ENCODE measurements at regions not wholly inside any gene's neighbourhood (a gene's known extent, or its start where the extent isn't known, plus 50 kb on each side); places are given as distances from the start of the nearest gene placed in this dataset.
"Not testable (repeated sequence)": the region's sequence is repeated elsewhere in the genome, so short reads cannot be mapped to it uniquely, and the experiment has no call there.

DNA sequence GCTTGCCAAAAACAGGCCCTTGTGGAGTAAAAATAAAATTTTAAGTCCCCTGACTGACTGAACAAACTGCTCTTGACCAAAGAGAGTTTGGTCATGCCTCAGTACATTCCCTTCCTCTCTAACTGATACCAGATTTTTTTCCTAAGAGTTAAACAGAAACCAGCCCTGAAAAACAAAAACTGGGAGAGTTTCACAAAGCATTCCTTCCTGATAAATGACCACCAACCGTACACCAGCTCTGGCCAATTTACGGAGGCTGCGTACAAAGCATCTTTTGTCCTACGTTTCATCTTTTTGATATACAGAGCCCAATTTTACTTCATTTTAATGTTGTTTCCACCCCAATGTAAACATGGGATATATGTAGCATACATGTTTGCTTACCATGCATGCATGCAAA lies 477.4 kb upstream of the HTR1E start:
- no peak for DNase-seq

GRCh38 chr6:86456821-86457220 lies 480.5 kb upstream of the HTR1E start:
- no peak for DNase-seq

GRCh38 chr6:86453232-86453631 lies 484.1 kb upstream of the HTR1E start:
- no peak for DNase-seq

DNA sequence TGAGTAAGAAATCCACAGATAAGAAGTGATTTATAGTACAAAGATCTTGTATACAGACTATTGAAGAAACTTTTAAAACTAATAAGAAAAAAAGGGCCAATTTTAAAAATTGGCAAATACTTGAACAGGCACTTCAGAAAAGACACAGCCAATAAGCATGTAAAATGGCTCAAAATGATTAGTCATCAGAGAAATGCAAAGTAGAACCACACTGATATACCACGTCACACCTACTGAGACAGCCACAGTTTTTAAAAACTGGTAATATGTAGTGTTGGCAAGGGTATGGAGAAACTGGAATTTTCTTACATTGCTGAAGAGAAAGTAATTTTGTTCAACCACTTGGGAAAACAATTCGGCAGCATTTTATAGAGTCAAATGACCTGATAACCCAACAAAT lies 488.9 kb upstream of the HTR1E start:
- DNase-seq, result no peak

DNA sequence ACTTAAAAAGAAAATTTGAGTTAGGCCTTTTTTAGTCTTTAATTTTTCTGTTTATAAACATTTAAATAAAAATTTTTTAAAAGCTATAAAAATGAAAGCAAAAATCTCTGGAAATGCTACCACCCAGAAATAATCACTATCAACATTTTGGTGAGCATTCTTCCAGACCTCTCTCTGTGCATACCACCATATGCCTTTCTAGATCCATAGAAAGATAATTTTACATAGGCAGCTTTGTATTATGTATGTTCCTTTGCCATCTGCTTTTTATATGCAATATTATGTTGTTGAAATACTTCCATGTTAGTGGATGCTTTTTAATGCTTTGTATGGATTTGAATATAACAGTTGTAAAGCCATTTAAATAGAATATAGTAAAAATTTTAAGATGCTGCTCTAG lies 496.7 kb upstream of the HTR1E start:
- no peak for DNase-seq

GRCh38 chr6:86423571-86423970 lies 513.8 kb upstream of the HTR1E start:
- no peak for DNase-seq

- no peak for DNase-seq
Observed at GRCh38 chr6:86412057-86412456, 525.3 kb upstream of the HTR1E start.

- DNase-seq, result no peak
Observed at GRCh38 chr6:86407128-86407527, 530.2 kb upstream of the HTR1E start.

DNA sequence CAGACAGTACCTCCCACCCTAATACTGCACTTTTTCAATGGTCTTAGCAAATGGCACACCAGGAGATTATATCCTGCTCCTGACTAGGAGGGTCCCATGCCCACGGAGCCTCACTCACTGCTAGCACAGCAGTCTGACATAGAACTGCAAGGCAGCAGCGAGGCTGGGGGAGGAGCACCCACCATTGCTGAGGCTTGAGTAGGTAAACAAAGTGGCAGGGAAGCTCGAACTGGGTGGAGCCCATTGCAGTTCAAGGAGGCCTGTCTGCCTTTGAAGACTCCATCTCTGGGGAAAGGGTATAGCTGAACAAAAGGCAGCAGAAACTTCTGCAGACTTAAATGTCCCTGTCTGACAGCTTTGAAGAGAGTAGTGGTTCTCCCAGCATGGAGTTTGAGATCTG lies 544.5 kb upstream of the HTR1E start:
- not testable (repeated sequence) for DNase-seq

DNA sequence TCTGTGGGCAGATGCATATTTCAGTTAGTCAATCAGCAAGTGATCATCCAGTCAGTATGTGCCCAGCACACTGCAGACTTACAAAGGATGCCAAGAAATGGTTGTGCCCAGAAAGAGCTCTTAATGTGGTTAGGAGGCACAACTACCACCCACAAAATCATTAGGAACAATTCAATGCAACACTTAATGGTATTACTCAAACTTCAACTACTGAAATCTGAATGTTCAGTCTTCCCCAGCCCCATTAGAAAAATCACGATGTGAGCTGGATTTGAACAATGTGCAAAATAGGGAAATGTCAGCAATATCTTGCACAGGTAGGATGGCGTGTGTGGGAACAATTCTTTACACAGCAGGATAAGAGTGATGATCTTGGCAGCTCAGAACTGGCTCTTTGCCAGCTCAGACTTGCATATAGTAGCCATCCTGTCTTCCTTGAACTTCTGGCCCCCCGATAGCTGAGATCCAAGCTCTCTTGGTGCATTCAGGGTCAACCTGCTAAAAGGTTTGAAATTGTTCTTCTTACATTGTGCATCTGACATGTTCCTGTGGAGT lies 556.7 kb upstream of the HTR1E start:
- DNase-seq, result no peak

DNA sequence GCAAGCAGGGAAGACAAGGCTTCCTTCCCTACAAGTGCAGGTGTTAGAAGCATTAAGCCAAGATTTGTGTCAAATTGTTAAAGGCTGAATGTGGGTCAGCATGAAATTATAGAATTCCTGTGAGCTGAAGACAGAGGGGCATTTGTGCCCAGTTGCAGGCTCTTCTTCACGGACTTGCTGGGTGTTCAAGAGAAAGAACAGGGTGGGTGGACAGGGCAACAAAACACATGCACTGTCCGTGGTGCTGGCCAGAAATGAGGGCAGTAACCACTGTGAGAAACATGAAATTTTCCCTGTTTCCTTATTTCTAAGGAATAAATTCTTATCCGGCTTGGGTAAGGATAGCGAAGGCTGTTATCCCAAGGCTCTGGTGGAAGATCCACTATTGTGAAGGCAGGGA lies 579.5 kb upstream of the HTR1E start:
- DNase-seq, result no peak

- no peak for DNase-seq
Observed at GRCh38 chr6:86355271-86355670, 582.1 kb upstream of the HTR1E start.

GRCh38 chr6:86331919-86332318 lies 605.4 kb upstream of the HTR1E start:
- no peak for DNase-seq

DNA sequence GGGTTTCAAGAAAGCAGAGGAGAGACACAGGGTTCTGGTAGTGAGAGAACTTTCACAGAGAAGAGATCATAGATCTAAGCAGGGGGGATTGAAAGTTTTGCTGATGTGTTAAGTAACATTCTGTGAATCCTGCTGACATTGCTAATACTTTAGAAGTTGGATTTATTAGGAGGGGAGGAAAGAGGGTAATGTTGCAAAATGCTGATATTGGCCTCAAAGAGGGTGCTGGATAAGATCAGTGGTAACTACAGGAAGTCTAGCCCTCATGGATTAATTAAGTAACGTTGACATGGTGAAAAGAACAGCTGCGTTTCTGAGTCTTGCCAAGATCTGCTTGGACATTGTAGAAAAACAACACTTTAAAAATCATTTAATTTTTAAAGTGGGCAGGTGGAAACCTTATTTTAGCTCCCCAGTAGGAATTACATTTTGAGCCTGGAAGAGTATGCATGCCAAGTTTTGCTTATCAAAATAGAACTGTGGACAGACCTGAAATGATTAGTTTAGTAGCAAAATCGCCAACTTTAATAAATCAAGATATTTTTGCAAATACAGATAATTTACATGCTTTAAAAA lies 606.0 kb upstream of the HTR1E start:
- no peak for DNase-seq

- DNase-seq, result no peak
Observed at GRCh38 chr6:86306210-86306609, 631.1 kb upstream of the HTR1E start.

GRCh38 chr6:86285876-86286275 lies 643.2 kb upstream of the SYNCRIP start:
- DNase-seq, result no peak

- not testable (repeated sequence) for DNase-seq
Observed at GRCh38 chr6:86284809-86285480, 642.3 kb upstream of the SYNCRIP start.

GRCh38 chr6:86283596-86283995 lies 640.9 kb upstream of the SYNCRIP start:
- not testable (repeated sequence) for DNase-seq

- no peak for DNase-seq
Observed at GRCh38 chr6:86276056-86276455, 633.4 kb upstream of the SYNCRIP start.

- DNase-seq, result no peak
Observed at GRCh38 chr6:86273936-86274335, 631.2 kb upstream of the SYNCRIP start.

DNA sequence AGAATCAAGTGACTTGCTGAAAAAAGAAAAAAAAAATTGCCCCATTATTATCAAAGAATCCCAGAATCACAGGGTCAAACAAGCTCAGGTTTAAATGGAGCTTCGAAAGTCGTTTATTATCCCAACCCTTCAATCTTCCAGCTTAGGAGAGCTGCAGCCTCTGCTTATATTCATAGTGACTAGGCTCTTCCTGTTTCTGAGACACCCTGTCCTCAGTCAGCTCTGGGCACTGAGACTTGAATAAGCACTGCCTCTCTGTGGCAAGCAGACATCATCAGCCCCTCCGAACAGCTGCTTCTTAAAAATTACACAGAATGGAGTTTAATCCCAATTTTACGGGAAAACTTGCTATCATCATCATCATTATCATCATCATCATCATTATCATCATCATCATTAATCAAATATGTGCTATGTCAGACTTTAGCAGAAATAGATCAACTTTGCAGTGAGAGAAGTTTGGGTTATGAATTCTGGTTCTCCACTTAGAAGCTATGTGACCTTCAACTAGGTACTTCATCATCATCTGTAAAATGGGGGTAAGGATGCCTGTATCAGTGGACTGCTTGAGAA lies 614.0 kb upstream of the SYNCRIP start:
- no peak for DNase-seq

GRCh38 chr6:86255973-86256372 lies 613.3 kb upstream of the SYNCRIP start:
- no peak for DNase-seq

DNA sequence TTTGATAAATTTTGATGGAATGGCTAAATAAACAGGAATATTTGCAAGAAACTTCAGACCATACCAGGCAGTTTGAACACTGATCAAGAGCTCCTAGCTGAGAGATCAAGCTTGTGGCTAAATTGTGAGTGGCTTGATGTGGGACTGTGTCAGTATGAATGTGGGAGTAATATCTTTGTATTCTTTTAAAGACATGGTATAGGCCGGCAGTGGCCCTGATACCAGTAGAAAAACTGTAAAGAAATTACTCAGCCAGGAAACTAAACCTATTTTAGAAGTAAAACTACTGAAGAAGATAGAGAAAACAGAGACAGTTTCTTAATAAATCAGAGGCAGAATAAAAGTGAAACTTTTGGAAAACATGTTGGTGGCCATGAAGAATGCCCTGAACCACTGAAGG lies 608.4 kb upstream of the SYNCRIP start:
- DNase-seq, result no peak

DNA sequence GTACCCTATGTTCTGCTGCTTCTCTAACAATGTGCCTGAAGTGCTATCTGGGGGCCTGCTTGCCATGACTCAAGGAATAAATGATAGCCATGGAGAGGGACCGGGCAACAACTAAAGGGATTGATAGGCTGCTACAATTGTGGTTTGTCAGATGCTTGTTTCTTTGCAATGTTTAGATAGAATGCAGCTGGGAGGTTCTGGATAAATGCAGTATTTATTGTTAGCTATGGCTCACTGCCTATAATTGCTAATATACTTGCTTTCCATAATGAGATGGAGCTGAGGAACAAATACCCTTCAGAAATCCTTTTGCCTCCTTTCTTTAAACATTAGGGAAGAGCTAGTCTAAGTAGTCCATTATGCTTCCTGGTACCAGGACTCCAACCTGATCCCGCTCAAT lies 575.2 kb upstream of the SYNCRIP start:
- DNase-seq, result no peak

GRCh38 chr6:86215323-86215722 lies 572.6 kb upstream of the SYNCRIP start:
- DNase-seq, result no peak

Measured in COR-L47 (cell line).